ENCODE measurements at regions not wholly inside any gene's neighbourhood (a gene's known extent, or its start where the extent isn't known, plus 50 kb on each side); places are given as distances from the start of the nearest gene placed in this dataset.

DNA sequence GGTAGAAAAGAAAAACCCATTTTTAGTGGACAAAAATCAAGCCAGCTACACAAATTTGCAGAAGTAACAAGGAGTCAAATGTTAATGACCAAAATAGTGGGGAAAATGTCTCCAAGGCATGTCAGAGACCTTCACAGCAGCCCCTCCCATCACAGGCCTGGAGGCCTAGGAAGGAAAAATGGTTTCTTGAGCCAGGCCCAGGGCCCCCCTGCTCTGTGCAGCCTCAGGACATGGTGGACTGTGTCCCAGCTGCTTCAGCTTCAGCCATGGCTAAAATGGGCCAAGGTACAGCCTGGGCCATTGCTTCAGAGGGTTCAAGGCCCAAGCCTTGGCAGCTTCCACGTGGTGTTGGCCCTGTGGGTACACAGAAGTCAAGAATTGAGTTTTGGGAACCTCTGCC is 82.5 kb upstream of the CLVS2 start:
- TF ChIP-seq, protein P1, sequence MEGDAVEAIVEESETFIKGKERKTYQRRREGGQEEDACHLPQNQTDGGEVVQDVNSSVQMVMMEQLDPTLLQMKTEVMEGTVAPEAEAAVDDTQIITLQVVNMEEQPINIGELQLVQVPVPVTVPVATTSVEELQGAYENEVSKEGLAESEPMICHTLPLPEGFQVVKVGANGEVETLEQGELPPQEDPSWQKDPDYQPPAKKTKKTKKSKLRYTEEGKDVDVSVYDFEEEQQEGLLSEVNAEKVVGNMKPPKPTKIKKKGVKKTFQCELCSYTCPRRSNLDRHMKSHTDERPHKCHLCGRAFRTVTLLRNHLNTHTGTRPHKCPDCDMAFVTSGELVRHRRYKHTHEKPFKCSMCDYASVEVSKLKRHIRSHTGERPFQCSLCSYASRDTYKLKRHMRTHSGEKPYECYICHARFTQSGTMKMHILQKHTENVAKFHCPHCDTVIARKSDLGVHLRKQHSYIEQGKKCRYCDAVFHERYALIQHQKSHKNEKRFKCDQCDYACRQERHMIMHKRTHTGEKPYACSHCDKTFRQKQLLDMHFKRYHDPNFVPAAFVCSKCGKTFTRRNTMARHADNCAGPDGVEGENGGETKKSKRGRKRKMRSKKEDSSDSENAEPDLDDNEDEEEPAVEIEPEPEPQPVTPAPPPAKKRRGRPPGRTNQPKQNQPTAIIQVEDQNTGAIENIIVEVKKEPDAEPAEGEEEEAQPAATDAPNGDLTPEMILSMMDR (IDR thresholded peaks at IDR 0.05; ENCODE audit: insufficient read depth in 1 of 2, low read depth in 1 of 2, low read length in 1 of 2, severe bottlenecking in 1 of 2, unreplicated experiment in 1 of 2) = no peak
- POLR2A ChIA-PET = no interaction called here
- Mint-ChIP-seq H3K9me3 (ENCODE audit: unreplicated experiment) (peaks cover 8% of the 10 kb centered on the region), H3K27ac (ENCODE audit: unreplicated experiment) (no peak overlapping the region), H3K36me3 (ENCODE audit: insufficient read depth, unreplicated experiment) (no peaks in the 10 kb centered on the region), H3K4me1 (ENCODE audit: low read depth, unreplicated experiment) (no peaks in the 10 kb centered on the region), H3K27me3 (ENCODE audit: insufficient read depth, unreplicated experiment) (no peaks in the 10 kb centered on the region), H3K4me3 (ENCODE audit: unreplicated experiment) (no peak overlapping the region)
- no TSS peak for BruUV-seq (replicated peaks)
- no peaks in the 10 kb centered on the region for H3K27me3 ChIP-seq (replicated peaks; ENCODE audit: control insufficient read depth, insufficient read depth, low read length)
- DNase-seq = no peak
- intact Hi-C loops (cut with micrococcal nuclease; ENCODE audit: unreplicated experiment) = no loop called here
- H3K36me3 ChIP-seq (ENCODE audit: control insufficient read depth, insufficient read depth, low read length) = no peaks in the 10 kb centered on the region
- H3K4me3 ChIP-seq (ENCODE audit: low read depth, low read length) = no peak overlapping the region
- H3K4me1 ChIP-seq = no peaks in the 10 kb centered on the region
- CTCF ChIA-PET = no interaction called here
- no peaks in the 10 kb centered on the region for H3K9me3 ChIP-seq

DNA sequence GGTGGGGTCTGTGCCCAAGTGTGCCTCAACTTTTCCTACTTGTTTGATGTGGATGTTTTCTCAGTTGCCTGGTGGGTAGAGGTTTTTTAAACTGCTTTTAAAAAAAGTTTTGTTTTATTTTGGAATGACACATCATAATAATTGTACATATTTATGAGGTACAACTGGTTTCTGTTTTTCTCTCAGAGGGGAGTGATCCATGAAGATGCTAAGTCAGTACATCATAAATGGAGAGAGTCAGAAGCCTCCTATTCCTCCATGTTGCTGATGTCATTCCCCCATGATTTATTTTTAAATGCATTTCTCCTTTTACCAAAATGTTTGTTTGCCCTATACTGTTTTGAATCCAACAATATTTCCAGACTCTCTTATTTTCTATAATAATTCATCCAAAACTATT is 77.3 kb upstream of the CLVS2 start:
- Mint-ChIP-seq H3K4me3 (ENCODE audit: unreplicated experiment) (no peak overlapping the region), H3K9me3 (ENCODE audit: unreplicated experiment) (peaks cover 8% of the 10 kb centered on the region), H3K27ac (ENCODE audit: unreplicated experiment) (no peak overlapping the region), H3K36me3 (ENCODE audit: insufficient read depth, unreplicated experiment) (no peaks in the 10 kb centered on the region), H3K27me3 (ENCODE audit: insufficient read depth, unreplicated experiment) (no peaks in the 10 kb centered on the region), H3K4me1 (ENCODE audit: low read depth, unreplicated experiment) (no peaks in the 10 kb centered on the region)
- DNase-seq = no peak
- BruUV-seq (replicated peaks) = no TSS peak
- TF ChIP-seq, protein P1 (IDR thresholded peaks at IDR 0.05; ENCODE audit: insufficient read depth in 1 of 2, low read depth in 1 of 2, low read length in 1 of 2, severe bottlenecking in 1 of 2, unreplicated experiment in 1 of 2) = no peak
- no peaks in the 10 kb centered on the region for H3K36me3 ChIP-seq (ENCODE audit: control insufficient read depth, insufficient read depth, low read length)
- POLR2A ChIA-PET = no interaction called here
- no peaks in the 10 kb centered on the region for H3K27me3 ChIP-seq (replicated peaks; ENCODE audit: control insufficient read depth, insufficient read depth, low read length)
- no peaks in the 10 kb centered on the region for H3K4me1 ChIP-seq
- intact Hi-C loops (cut with micrococcal nuclease; ENCODE audit: unreplicated experiment) = no loop called here
- H3K9me3 ChIP-seq = no peaks in the 10 kb centered on the region
- H3K4me3 ChIP-seq (ENCODE audit: low read depth, low read length) = no peak overlapping the region
- CTCF ChIA-PET = interaction anchor here (0.5 kb wide), 1 partner anchor 100 kb away, joined by 4 read pairs; no protein-coding TSS in a partner anchor

DNA sequence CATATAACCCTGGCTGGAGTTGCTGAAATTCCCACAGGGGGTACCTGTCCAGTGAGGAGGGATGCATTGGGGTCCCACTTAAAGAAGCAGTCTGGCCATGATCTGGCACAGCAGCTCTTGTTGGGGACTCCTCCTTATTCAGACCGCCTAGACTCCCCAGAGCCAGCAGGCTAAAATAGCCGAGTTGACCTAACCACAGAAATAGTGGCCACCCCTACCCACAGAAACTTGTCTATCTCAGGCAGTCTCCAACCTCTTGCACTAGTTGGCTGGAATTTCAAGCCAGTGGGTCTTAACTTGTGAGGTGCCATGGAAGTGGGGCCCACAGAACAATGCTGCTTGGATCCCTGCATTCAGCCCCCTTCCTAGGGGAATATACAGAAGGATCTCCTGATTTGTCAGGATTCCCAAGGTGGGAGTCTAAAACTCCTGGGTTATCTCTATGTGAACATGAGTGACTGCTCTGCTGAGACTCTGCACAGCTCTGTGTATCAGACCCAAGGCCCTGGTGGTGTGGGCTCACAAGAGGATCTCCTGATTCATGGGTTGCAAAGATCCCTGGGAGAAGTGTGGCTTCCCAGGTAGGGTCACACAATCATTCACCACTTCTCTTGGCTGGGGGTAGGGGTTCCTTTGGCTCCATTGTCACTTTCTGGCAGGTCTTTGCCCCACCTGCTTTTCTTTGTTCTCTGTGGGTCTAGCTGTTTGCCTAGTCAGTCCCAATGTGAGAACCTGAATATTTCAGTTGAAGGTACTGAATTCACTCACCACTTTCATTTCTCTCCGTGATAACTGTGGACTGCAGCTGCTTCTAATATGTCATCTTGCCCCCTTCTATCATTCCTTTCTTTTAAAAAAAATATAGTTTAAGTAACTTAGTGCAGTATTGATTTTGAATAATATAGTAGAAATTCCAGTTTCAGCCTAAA is 65.5 kb upstream of the CLVS2 start:
- Mint-ChIP-seq H3K27ac (ENCODE audit: unreplicated experiment) (no peak overlapping the region), H3K9me3 (ENCODE audit: unreplicated experiment) (no peaks in the 10 kb centered on the region), H3K27me3 (ENCODE audit: insufficient read depth, unreplicated experiment) (peaks cover 2% of the 10 kb centered on the region), H3K4me1 (ENCODE audit: low read depth, unreplicated experiment) (peaks cover 7% of the 10 kb centered on the region), H3K4me3 (ENCODE audit: unreplicated experiment) (no peak overlapping the region), H3K36me3 (ENCODE audit: insufficient read depth, unreplicated experiment) (no peaks in the 10 kb centered on the region)
- H3K4me3 ChIP-seq (ENCODE audit: low read depth, low read length) = no peak overlapping the region
- TF ChIP-seq, protein P1 (IDR thresholded peaks at IDR 0.05; ENCODE audit: insufficient read depth in 1 of 2, low read depth in 1 of 2, low read length in 1 of 2, severe bottlenecking in 1 of 2, unreplicated experiment in 1 of 2) = no peak
- intact Hi-C loops (cut with micrococcal nuclease; ENCODE audit: unreplicated experiment) = no loop called here
- ChIA-PET POLR2A (no interaction called here), CTCF (no interaction called here)
- H3K4me1 ChIP-seq = no peaks in the 10 kb centered on the region
- H3K36me3 ChIP-seq (ENCODE audit: control insufficient read depth, insufficient read depth, low read length) = no peaks in the 10 kb centered on the region
- no peak for DNase-seq
- no peaks in the 10 kb centered on the region for H3K27me3 ChIP-seq (replicated peaks; ENCODE audit: control insufficient read depth, insufficient read depth, low read length)
- no TSS peak for BruUV-seq (replicated peaks)
- H3K9me3 ChIP-seq = no peaks in the 10 kb centered on the region

Measured in Caco-2 (cell line).